DMS 273 treated with DMSO at 0.1 percent for 48 hours (cell line): ENCODE measurements at regions not wholly inside any gene's neighbourhood (a gene's known extent, or its start where the extent isn't known, plus 50 kb on each side); places are given as distances from the start of the nearest gene placed in this dataset.
"Not testable (repeated sequence)": the region's sequence is repeated elsewhere in the genome, so short reads cannot be mapped to it uniquely, and the experiment has no call there.

Experiments used
- DNase-seq: peaks from one replicate; lab custom pipeline; 2025; lab: John Stamatoyannopoulos, UW

GRCh38 chr7:53238021-53238605 lies 202.7 kb downstream of the POM121L12 start:
- DNase-seq = no peak

GRCh38 chr7:53239151-53239550 lies 203.7 kb downstream of the POM121L12 start:
- DNase-seq = not testable (repeated sequence)

- no peak for DNase-seq
Observed at GRCh38 chr7:53245721-53246120, 210.3 kb downstream of the POM121L12 start.

GRCh38 chr7:53246957-53247356 lies 211.5 kb downstream of the POM121L12 start:
- no peak for DNase-seq

GRCh38 chr7:53252539-53252938 lies 217.1 kb downstream of the POM121L12 start:
- no peak for DNase-seq

GRCh38 chr7:53272081-53272480 lies 236.6 kb downstream of the POM121L12 start:
- DNase-seq = no peak

- DNase-seq = no peak
Observed at GRCh38 chr7:53281312-53281711, 245.9 kb downstream of the POM121L12 start.

GRCh38 chr7:53292341-53292740 lies 256.9 kb downstream of the POM121L12 start:
- no peak for DNase-seq

- no peak for DNase-seq
Observed at GRCh38 chr7:53302496-53303246, 267.2 kb downstream of the POM121L12 start.

GRCh38 chr7:53303781-53304180 lies 268.3 kb downstream of the POM121L12 start:
- no peak for DNase-seq

- DNase-seq = no peak
Observed at GRCh38 chr7:53306846-53307245, 271.4 kb downstream of the POM121L12 start.

GRCh38 chr7:53311205-53311604 lies 275.8 kb downstream of the POM121L12 start:
- no peak for DNase-seq

GRCh38 chr7:53315981-53316380 lies 280.5 kb downstream of the POM121L12 start:
- no peak for DNase-seq

GRCh38 chr7:53318566-53318965 lies 283.1 kb downstream of the POM121L12 start:
- no peak for DNase-seq

- DNase-seq = no peak
Observed at GRCh38 chr7:53325061-53325460, 289.6 kb downstream of the POM121L12 start.

GRCh38 chr7:53326634-53327033 lies 291.2 kb downstream of the POM121L12 start:
- DNase-seq = no peak

- DNase-seq = no peak
Observed at GRCh38 chr7:53336105-53336668, 300.8 kb downstream of the POM121L12 start.

- no peak for DNase-seq
Observed at GRCh38 chr7:53340220-53340619, 304.8 kb downstream of the POM121L12 start.

GRCh38 chr7:53350241-53350640 lies 314.8 kb downstream of the POM121L12 start:
- DNase-seq = no peak

GRCh38 chr7:53351681-53352080 lies 316.2 kb downstream of the POM121L12 start:
- no peak for DNase-seq

- no peak for DNase-seq
Observed at GRCh38 chr7:53358269-53358668, 322.8 kb downstream of the POM121L12 start.

- no peak for DNase-seq
Observed at GRCh38 chr7:53383131-53383530, 347.7 kb downstream of the POM121L12 start.

GRCh38 chr7:53385239-53385638 lies 349.8 kb downstream of the POM121L12 start:
- not testable (repeated sequence) for DNase-seq
